MM.1S (cell line): ENCODE measurements at regions not wholly inside any gene's neighbourhood (a gene's known extent, or its start where the extent isn't known, plus 50 kb on each side); places are given as distances from the start of the nearest gene placed in this dataset.

ENCODE experiments used
- DNase-seq: peaks from one replicate; pipeline ENCODE4 v3.0.0-alpha.2; 2015
- H2AFZ ChIP-seq: fragments of 300-600 bp; sonication (generic); 2 replicates; pipeline ENCODE4 v1.6.0; 2016; ENCODE audit warnings: antibody characterized with exemption, low read length
- H3F3A ChIP-seq: fragments of 300-600 bp; sonication (generic); 2 replicates; pipeline ENCODE4 v1.6.1; 2016; ENCODE audit warnings: mild to moderate bottlenecking, antibody characterized with exemption, low read length, moderate library complexity, mixed read lengths; ENCODE audit not compliant: insufficient read depth
- H3K27ac ChIP-seq: fragments of 300-600 bp; sonication (generic); 2 replicates; pipeline ENCODE4 v1.5.1; 2016; ENCODE audit warnings: mild to moderate bottlenecking, low read length
- H3K27me3 ChIP-seq: fragments of 300-600 bp; sonication (generic); replicated peaks from 2 replicates; pipeline ENCODE4 v1.6.0; 2016; ENCODE audit warnings: low read length; ENCODE audit not compliant: insufficient read depth
- H3K36me3 ChIP-seq: fragments of 300-600 bp; sonication (generic); replicated peaks from 2 replicates; pipeline ENCODE4 v1.6.1; 2016; ENCODE audit warnings: mild to moderate bottlenecking, low read length, mixed read lengths; ENCODE audit not compliant: insufficient read depth
- H3K4me1 ChIP-seq: fragments of 300-600 bp; sonication (generic); 2 replicates; pipeline ENCODE4 v1.6.1; 2016; ENCODE audit warnings: low read length, mixed read lengths
- H3K4me2 ChIP-seq: fragments of 300-600 bp; sonication (generic); 2 replicates; pipeline ENCODE4 v1.6.0; 2016; ENCODE audit warnings: low read depth, low read length
- H3K4me3 ChIP-seq: fragments of 300-600 bp; sonication (generic); 2 replicates; pipeline ENCODE4 v1.5.1; 2016; ENCODE audit warnings: low read length, mixed read lengths
- H3K79me2 ChIP-seq: fragments of 300-600 bp; sonication (generic); 2 replicates; pipeline ENCODE4 v1.6.1; 2016; ENCODE audit warnings: mixed run types, low read length, mixed read lengths
- H3K9ac ChIP-seq: fragments of 300-600 bp; sonication (generic); 2 replicates; pipeline ENCODE4 v1.6.1; 2016; ENCODE audit warnings: low read length, mixed read lengths
- H3K9me2 ChIP-seq: fragments of 300-600 bp; sonication (generic); replicated peaks from 2 replicates; pipeline ENCODE4 v1.6.1; 2016; ENCODE audit warnings: mild to moderate bottlenecking, low read length, mixed read lengths; ENCODE audit not compliant: insufficient read depth
- H3K9me3 ChIP-seq: fragments of 300-600 bp; sonication (generic); replicated peaks from 2 replicates; pipeline ENCODE4 v1.6.1; 2016; ENCODE audit warnings: mild to moderate bottlenecking, low read length, mixed read lengths; ENCODE audit not compliant: insufficient read depth
- H4K20me1 ChIP-seq: fragments of 300-600 bp; sonication (generic); 2 replicates; pipeline ENCODE4 v1.6.1; 2016; ENCODE audit warnings: mild to moderate bottlenecking, low read length, moderate library complexity, mixed read lengths; ENCODE audit not compliant: insufficient read depth
- CTCF ChIP-seq: fragments of 300-600 bp; sonication (generic); IDR thresholded peaks from 2 replicates; pipeline ENCODE4 v1.5.1; 2016; ENCODE audit warnings: antibody characterized with exemption, low read length, mixed read lengths
- EZH2 ChIP-seq: fragments of 300-600 bp; sonication (generic); optimal IDR thresholded peaks from 2 replicates; pipeline ENCODE3; 2017; ENCODE audit warnings: low read depth, mild to moderate bottlenecking, antibody characterized with exemption, low read length, mixed read lengths
- EZH2phosphoT487 ChIP-seq: fragments of 300-600 bp; sonication (generic); IDR thresholded peaks from 2 replicates; pipeline ENCODE4 v1.6.1; 2018; ENCODE audit warnings: antibody characterized with exemption, low read length

- Histone ChIP-seq H4K20me1 (no peaks in the 10 kb centered on the region), H3K4me1 (0 out of 2 replicates have a peak, but pooled peaks cover 7% of the 10 kb centered on the region), H3K4me3 (no peak overlapping the region), H3K4me2 (no peak overlapping the region), H3K36me3 (no peaks in the 10 kb centered on the region), H3K27me3 (no peaks in the 10 kb centered on the region), H3K9me3 (no peaks in the 10 kb centered on the region), H3K9ac (no peak overlapping the region), H2AFZ (no peak overlapping the region), H3F3A (no peaks in the 10 kb centered on the region), H3K27ac (no peak overlapping the region), H3K9me2 (no peaks in the 10 kb centered on the region), H3K79me2 (no peaks in the 10 kb centered on the region)
- DNase-seq, result no peak
- TF ChIP-seq EZH2 (no peak), EZH2phosphoT487 (no peak), CTCF (no peak)
Observed at GRCh38 chr5:53166183-53166495, 56.6 kb upstream of the MOCS2 start.

GRCh38 chr5:53167836-53168235 is 58.3 kb upstream of the MOCS2 start:
- Histone ChIP-seq H3K4me2 (no peak overlapping the region), H4K20me1 (no peaks in the 10 kb centered on the region), H2AFZ (no peak overlapping the region), H3K4me1 (0 out of 2 replicates have a peak, but pooled peaks cover 7% of the 10 kb centered on the region), H3K4me3 (no peak overlapping the region), H3K79me2 (no peaks in the 10 kb centered on the region), H3K9me3 (no peaks in the 10 kb centered on the region), H3K9ac (no peak overlapping the region), H3K36me3 (no peaks in the 10 kb centered on the region), H3F3A (no peaks in the 10 kb centered on the region), H3K27me3 (no peaks in the 10 kb centered on the region), H3K27ac (no peak overlapping the region), H3K9me2 (no peaks in the 10 kb centered on the region)
- no peak for DNase-seq
- TF ChIP-seq CTCF (no peak), EZH2 (no peak), EZH2phosphoT487 (no peak)

DNA sequence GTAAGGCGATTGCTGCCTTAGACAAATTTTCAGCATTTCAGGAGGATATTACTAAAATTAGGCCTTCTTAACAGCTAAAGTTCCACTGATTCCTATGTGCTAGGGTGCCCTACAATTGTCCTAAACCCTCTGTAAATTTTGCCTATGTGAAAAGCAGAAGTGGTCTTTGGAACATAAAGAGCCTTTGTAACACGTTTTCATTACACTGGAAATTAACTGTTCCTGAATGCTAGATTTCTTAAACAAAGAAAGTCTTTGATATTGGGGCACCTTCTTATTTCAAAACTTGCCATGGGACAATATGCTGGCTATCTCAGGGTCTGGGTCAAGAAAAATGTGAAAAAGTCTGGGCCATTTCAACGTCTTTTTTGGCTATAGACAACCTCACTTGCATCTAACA is 60.4 kb upstream of the MOCS2 start:
- DNase-seq, result no peak
- no peaks in the 10 kb centered on the region for H3K9me3 ChIP-seq
- no peak for TF ChIP-seq CTCF
- no peak for TF ChIP-seq EZH2phosphoT487
- TF ChIP-seq EZH2, result no peak

More for the DNA sequence above, 60.4 kb upstream of the MOCS2 start:
- no peaks in the 10 kb centered on the region for H3K36me3 ChIP-seq
- H3K9ac ChIP-seq, result no peak overlapping the region
- H3K4me2 ChIP-seq, result no peak overlapping the region
- H3F3A ChIP-seq, result no peaks in the 10 kb centered on the region
- no peak overlapping the region for H3K27ac ChIP-seq
- no peaks in the 10 kb centered on the region for H3K27me3 ChIP-seq
- H3K9me2 ChIP-seq, result no peaks in the 10 kb centered on the region
- H3K4me3 ChIP-seq, result no peak overlapping the region
- no peak overlapping the region for H2AFZ ChIP-seq
- no peaks in the 10 kb centered on the region for H4K20me1 ChIP-seq
- 0 out of 2 replicates have a peak, but pooled peaks cover 7% of the 10 kb centered on the region for H3K4me1 ChIP-seq
- H3K79me2 ChIP-seq, result no peaks in the 10 kb centered on the region
